ENCODE measurements at regions not wholly inside any gene's neighbourhood (a gene's known extent, or its start where the extent isn't known, plus 50 kb on each side); places are given as distances from the start of the nearest gene placed in this dataset.
"Not testable (repeated sequence)": the region's sequence is repeated elsewhere in the genome, so short reads cannot be mapped to it uniquely, and the experiment has no call there.

DNA sequence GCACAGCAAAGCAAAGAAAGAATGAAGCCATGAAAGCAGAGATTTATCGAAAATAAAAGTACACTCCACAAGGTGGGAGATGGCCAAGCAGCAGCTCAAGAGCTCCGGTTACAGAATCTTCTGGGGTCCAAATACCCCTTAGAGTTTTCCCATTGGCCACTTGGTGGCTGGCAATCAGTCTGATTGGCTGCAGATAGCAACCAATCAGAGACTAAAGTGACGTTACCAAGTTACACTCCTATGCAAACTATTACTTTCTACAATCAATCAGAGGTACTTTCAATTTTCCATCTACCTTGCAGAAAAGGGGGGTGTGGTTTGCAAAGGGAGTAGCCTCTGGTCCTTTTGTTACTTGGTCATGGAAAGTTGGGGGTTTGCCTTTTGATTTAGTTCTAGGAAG is 58.0 kb upstream of the AUTS2 start:
- TF ChIP-seq ZNF214 (tag by site-specific recombination; IDR thresholded peaks at IDR 0.05; ENCODE audit: borderline replicate concordance) (no peak), ZFP69B (tag by site-specific recombination; IDR thresholded peaks at IDR 0.05) (no peak), ZBTB1 (tag by site-specific recombination; IDR thresholded peaks at IDR 0.05) (no peak)
- TF ChIP-seq, protein P1, sequence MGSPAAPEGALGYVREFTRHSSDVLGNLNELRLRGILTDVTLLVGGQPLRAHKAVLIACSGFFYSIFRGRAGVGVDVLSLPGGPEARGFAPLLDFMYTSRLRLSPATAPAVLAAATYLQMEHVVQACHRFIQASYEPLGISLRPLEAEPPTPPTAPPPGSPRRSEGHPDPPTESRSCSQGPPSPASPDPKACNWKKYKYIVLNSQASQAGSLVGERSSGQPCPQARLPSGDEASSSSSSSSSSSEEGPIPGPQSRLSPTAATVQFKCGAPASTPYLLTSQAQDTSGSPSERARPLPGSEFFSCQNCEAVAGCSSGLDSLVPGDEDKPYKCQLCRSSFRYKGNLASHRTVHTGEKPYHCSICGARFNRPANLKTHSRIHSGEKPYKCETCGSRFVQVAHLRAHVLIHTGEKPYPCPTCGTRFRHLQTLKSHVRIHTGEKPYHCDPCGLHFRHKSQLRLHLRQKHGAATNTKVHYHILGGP (tag by site-specific recombination; IDR thresholded peaks at IDR 0.05) = no peak
- CTCF ChIA-PET = no interaction called here
- H3K36me3 ChIP-seq (ENCODE audit: control insufficient read depth in 2 of 2, insufficient read depth in 1 of 2, low read length in 2 of 2) = no peaks in the 10 kb centered on the region
- no peak overlapping the region for H3K4me3 ChIP-seq (ENCODE audit: low read depth, low read length)
- no peaks in the 10 kb centered on the region for H3K4me1 ChIP-seq (ENCODE audit: control insufficient read depth, insufficient read depth, low read length)
- H3K27ac ChIP-seq (ENCODE audit: extremely low read depth, low read depth, low read length) = no peak overlapping the region
- POLR2A ChIA-PET = no interaction called here
- H3K9me3 ChIP-seq (ENCODE audit: control insufficient read depth, insufficient read depth, low read depth, low read length) = no peaks in the 10 kb centered on the region

- H3K36me3 ChIP-seq (ENCODE audit: control insufficient read depth in 2 of 2, insufficient read depth in 1 of 2, low read length in 2 of 2); H3K27ac ChIP-seq (ENCODE audit: extremely low read depth, low read depth, low read length); POLR2A ChIA-PET; CTCF ChIA-PET; H3K9me3 ChIP-seq (ENCODE audit: control insufficient read depth, insufficient read depth, low read depth, low read length); H3K4me3 ChIP-seq (ENCODE audit: low read depth, low read length); H3K4me1 ChIP-seq (ENCODE audit: control insufficient read depth, insufficient read depth, low read length): not testable (repeated sequence)
Observed at GRCh38 chr7:69541779-69542432, 56.4 kb upstream of the AUTS2 start.

DNA sequence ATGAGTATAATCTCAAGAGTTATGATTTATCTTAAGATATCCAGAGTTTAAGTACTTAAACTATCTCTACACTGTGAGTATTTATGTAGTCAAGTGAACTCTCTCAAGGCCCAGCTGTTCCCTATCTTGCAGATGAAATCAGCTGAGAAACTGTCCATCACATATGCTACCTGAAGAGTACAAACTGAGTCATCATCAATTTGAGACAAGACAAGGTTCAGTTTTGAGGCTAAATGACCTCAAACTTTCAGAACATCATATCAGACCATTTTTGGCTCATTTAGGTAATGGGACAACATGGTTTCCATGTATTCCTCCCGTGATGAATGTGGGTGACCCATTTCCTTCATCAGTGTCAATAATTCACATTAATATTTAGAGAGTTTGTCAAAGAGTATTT is 53.1 kb upstream of the AUTS2 start:
- TF ChIP-seq ZNF529 (tag by site-specific recombination; IDR thresholded peaks at IDR 0.05; ENCODE audit: insufficient replicate concordance) (no peak), ZNF350 (tag by site-specific recombination; IDR thresholded peaks at IDR 0.05) (no peak), IKZF3 (tag by site-specific recombination; IDR thresholded peaks at IDR 0.05) (no peak), ZNF211 (tag by site-specific recombination; IDR thresholded peaks at IDR 0.05; ENCODE audit: low read depth) (no peak), ZNF670 (tag by site-specific recombination; IDR thresholded peaks at IDR 0.05; ENCODE audit: low read depth) (no peak), TCF7L2 (IDR thresholded peaks at IDR 0.05; ENCODE audit: borderline replicate concordance, low read depth, low read length) (no peak), ZNF311 (tag by site-specific recombination; IDR thresholded peaks at IDR 0.05; ENCODE audit: borderline replicate concordance) (no peak), GLIS1 (tag by site-specific recombination; IDR thresholded peaks at IDR 0.05) (no peak), ZNF596 (tag by site-specific recombination; IDR thresholded peaks at IDR 0.05) (no peak), ZNF292 (tag by site-specific recombination; IDR thresholded peaks at IDR 0.05; ENCODE audit: borderline replicate concordance, low read depth) (no peak), ZNF501 (tag by site-specific recombination; IDR thresholded peaks at IDR 0.05) (no peak), SP3 (tag by site-specific recombination; IDR thresholded peaks at IDR 0.05) (no peak), ZNF266 (tag by site-specific recombination; IDR thresholded peaks at IDR 0.05; ENCODE audit: low read depth) (no peak), ZNF548 (tag by site-specific recombination; IDR thresholded peaks at IDR 0.05) (no peak), YY1 (tag by site-specific recombination; IDR thresholded peaks at IDR 0.05) (no peak), ZNF184 (tag by site-specific recombination; IDR thresholded peaks at IDR 0.05) (no peak), ZFHX2 (tag by site-specific recombination; conservative IDR thresholded peaks at IDR 0.05) (no peak)
- no peaks in the 10 kb centered on the region for H3K4me1 ChIP-seq (ENCODE audit: control insufficient read depth, insufficient read depth, low read length)
- H3K9me3 ChIP-seq (ENCODE audit: control insufficient read depth, insufficient read depth, low read depth, low read length) = no peaks in the 10 kb centered on the region
- no peak overlapping the region for H3K27ac ChIP-seq (ENCODE audit: extremely low read depth, low read depth, low read length)
- H3K36me3 ChIP-seq (ENCODE audit: control insufficient read depth in 2 of 2, insufficient read depth in 1 of 2, low read length in 2 of 2) = no peaks in the 10 kb centered on the region
- no peak overlapping the region for H3K4me3 ChIP-seq (ENCODE audit: low read depth, low read length)
- POLR2A ChIA-PET = no interaction called here
- CTCF ChIA-PET = no interaction called here

All from HEK293 (cell line).